HG03108 (cell line): ENCODE measurements at regions not wholly inside any gene's neighbourhood (a gene's known extent, or its start where the extent isn't known, plus 50 kb on each side); places are given as distances from the start of the nearest gene placed in this dataset.

Experiments
- ATAC-seq: cut with Tn5 transposase; IDR thresholded peaks from one replicate; pipeline ENCODE4 v1.9.1; 2021; ENCODE audit warnings: moderate library complexity; ENCODE audit not compliant: unreplicated experiment

DNA sequence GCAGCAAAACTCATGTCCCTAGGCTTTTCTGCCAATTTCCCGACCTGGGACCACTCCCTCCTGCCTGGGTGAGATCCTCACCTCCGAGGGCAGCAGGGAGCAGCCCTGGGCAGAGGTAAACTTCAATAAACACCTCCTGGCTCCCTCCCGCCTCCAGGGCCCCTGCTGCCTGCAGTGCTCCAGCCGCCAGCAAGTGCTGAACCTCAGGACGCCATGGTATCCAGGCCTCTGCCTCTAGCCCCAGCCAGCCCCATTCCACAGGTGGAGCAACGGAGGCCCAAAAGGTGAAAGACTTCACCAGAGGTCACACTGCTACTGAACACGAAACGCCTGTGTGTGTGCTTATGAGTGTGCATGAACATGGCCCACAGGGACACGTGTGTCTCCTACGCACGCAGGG, 59.9 kb upstream of the LINGO1 start:
- ATAC-seq: no peak

DNA sequence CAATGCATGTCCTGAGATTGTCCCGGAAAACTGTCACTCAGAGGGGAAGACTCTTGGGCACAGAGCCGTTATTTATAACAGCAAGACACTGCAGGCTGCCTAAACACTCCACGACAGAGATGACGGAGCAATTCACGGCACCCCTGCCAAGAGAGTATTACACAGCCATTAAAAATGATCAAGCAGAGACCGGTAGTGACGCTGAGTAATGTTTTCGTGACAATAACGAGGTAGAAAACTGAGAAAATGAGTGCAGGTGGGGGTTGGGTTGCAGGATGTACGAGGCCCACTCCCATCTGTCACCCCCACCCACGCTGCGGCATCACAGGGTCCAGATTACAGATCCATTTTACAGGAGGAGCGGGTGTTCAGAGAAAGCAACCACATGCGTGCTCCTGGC, 58.9 kb upstream of the LINGO1 start:
- ATAC-seq: no peak

DNA sequence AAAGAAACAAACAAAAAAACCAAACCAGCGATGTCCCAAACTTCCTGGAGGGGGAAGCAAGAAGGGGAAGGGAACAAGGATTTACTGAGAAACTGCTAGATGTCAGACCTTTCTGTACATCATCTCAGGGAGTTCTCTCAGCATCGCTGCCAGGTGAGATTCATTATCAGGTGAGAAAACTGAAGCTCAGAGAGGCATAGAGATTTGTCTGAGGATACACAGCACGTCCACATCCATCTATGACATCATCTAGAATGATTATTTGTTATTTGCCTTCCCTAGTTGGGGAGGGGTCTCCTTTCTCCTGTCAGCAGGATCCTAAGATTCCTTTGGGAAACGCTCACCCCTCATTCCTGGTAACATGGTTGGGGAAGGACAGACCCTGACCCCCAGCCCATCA, 57.1 kb upstream of the LINGO1 start:
- ATAC-seq: no peak

DNA sequence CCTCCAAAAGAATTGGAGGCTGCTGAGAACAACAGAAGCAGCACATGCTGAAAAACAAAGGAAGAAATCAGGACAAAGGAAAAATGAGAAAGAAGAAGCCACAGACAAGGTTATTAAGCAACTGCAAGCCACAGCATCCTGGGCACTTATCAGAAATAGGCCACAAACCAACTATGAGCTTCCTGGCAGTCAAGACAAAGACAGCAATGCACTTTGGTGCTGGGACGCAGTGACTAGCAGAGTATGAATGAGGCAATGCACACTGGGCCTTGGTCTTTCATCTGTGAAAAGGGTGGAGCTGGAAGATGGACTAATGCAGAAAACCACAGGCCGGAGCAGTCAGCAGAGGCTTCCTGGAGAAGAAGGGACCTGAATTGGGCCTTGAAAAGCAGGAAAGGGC, 56.0 kb upstream of the LINGO1 start:
- no peak for ATAC-seq

DNA sequence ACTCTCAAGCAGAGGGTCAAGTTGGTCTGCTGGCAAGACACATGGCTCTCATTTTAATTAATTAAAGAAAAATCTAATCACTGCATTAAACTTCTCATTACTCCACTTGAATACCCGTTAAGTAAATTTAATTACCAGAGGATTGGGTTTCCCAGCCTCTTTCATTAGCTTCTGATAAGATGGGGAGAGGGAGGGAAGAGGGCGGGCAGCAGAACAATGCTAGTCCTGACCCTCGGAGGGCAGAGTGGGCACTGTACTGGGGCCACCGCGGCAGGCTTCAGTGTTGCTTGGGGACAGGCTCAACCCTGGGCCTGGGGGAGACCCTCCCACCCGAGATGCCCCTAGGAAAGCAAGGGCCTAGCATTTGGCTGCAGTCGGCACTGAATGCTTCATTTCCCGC, 55.6 kb upstream of the LINGO1 start:
- no peak for ATAC-seq

DNA sequence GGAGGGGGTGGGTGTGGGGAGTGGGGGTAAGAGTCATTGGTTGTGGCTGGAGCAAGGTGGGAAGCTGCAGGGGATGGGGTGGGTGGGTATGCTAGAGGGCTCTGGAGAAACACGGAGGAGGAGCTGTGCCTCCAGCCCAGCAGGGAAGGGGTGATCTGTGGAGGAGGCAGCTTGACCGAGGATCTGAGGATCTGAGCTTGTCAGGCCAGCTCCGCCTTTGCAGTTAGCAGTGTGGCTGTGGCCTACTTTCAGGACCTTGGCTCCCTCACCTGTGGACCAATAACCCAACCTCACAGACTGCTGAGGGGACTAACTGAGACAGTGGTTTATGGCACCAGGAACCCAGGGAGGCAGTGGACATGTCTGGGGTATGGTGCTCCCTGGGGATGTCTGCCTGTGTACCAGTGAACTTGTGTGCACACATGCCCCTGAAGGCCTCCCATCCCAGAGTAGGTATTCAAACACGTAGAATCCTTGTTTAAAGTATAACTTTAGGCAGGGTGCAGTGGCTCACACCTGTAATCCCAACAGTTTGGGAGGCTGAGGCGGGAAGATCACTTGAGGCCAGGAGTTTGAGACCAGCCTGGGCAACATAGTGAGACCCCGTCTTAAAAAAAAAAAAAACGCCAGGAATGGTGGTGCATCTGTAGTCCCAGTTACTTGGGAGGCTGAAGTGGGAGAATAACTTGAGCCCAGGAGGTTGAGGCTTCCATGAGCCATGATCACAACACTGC, 52.5 kb upstream of the LINGO1 start:
- ATAC-seq: no peak

DNA sequence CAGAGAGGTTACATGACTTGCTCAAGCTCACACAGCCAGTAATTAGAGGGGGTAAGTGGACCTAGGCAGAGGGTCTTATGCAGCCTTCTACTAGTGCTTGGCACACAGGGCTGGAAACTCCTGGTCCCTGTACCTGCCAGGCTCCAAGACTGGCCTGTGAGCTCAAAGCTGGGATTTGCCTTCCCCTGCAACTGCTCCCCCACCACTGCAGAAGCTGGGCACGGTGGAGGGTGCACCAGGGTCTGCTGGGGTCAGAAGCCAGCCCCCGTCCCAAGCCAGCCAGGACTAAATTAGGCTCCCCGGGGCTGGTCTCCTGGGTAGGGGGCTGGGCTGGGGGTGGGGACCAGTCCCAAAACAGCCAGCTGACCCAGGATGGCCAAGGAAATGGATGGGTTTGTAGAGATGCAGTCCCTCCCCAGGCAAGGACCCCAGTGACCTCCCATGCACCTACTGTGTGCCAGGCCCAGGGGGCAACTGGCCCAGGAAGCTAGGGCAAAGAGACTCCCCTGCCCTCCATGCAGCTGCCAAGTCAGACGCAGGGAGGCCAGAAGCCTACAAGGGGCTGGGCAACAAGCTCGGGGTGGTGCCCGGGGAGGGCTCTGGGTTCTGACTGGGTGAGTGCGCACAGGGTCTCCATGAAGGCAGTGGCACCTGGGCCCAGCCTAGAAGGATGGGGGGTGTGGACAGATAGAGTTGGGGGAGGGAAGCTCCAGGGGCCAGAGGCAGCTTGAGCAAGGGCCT, 51.8 kb upstream of the LINGO1 start:
- no peak for ATAC-seq

- ATAC-seq: no peak
These were observed 49.9 kb upstream of the LINGO1 start for GRCh38 chr15:77682564-77682963.
